Lower leg skin (tissue), 4 donors: ENCODE measurements at regions not wholly inside any gene's neighbourhood (a gene's known extent, or its start where the extent isn't known, plus 50 kb on each side); places are given as distances from the start of the nearest gene placed in this dataset.
"Not testable (repeated sequence)": the region's sequence is repeated elsewhere in the genome, so short reads cannot be mapped to it uniquely, and the experiment has no call there.

Experiments used
- DNase-seq, 2 donors: peaks; one replicate each; pipeline ENCODE4 v3.0.0-alpha.2; 2019; ENCODE audit warnings: low spot score in 2 of 2
- H3K4me3 ChIP-seq: fragments of 200-600 bp; sonication (generic); 2 replicates; pipeline ENCODE4 v1.5.1; 2017; ENCODE audit warnings: mild to moderate bottlenecking, low read depth; ENCODE audit not compliant: poor library complexity, severe bottlenecking
- POLR2A ChIP-seq, 2 donors: fragments of 450-650 bp; IDR thresholded peaks; one replicate each; pipeline ENCODE4 v1.6.1; 2016 to 2017; ENCODE audit warnings: antibody characterized with exemption in 2 of 2, mild to moderate bottlenecking in 1 of 2, moderate library complexity in 1 of 2
- WGBS, 2 donors: methylation state at CpG; one replicate each; pipeline ENCODE4 v1.1.5; 2018; 5-methylcytosine and 5-hydroxymethylcytosine counted together
- intact Hi-C: fragments of 100-400 bp; cut with DNase I; formaldehyde crosslinking; loops from one replicate; pipeline ENCODE4 v1.15.0; 2023; ENCODE audit warnings: low total_unique reads
- TF ChIP-seq, protein P1 (sequence below), 3 donors: fragments of 450-650 bp; IDR thresholded peaks; one replicate each; pipeline ENCODE4 v1.5.1; 2016; ENCODE audit warnings: antibody characterized with exemption in 3 of 3, mild to moderate bottlenecking in 3 of 3, moderate library complexity in 2 of 3

DNA sequence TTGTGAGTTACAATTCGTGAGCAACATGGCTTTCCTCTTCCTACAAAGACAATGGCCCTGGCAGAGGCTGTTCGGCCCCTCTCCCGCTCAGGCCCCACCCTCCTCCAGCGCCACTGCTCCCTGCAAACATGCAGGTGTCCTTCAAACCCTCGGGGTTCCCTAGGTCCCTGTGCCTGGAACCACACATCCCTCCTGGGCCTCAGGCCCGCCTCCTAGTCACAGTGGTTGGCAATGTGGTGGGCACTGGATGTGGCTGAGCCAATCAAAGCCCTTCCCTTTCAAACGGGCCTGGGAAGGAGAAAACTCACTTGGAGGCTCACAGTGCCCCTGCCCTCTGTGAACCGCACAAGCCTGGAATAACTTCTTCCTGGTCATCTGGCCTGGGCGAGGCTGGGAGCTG, 147.2 kb downstream of the TFAP2C start:
- H3K4me3 ChIP-seq = no peak overlapping the region
- no peak for DNase-seq
- intact Hi-C loops = no loop called here
- TF ChIP-seq POLR2A (IDR thresholded peaks at IDR 0.05) = no peak
- TF ChIP-seq, protein P1, sequence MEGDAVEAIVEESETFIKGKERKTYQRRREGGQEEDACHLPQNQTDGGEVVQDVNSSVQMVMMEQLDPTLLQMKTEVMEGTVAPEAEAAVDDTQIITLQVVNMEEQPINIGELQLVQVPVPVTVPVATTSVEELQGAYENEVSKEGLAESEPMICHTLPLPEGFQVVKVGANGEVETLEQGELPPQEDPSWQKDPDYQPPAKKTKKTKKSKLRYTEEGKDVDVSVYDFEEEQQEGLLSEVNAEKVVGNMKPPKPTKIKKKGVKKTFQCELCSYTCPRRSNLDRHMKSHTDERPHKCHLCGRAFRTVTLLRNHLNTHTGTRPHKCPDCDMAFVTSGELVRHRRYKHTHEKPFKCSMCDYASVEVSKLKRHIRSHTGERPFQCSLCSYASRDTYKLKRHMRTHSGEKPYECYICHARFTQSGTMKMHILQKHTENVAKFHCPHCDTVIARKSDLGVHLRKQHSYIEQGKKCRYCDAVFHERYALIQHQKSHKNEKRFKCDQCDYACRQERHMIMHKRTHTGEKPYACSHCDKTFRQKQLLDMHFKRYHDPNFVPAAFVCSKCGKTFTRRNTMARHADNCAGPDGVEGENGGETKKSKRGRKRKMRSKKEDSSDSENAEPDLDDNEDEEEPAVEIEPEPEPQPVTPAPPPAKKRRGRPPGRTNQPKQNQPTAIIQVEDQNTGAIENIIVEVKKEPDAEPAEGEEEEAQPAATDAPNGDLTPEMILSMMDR (IDR thresholded peaks at IDR 0.05) = no peak
- WGBS, 2 donors = 72 to 78% methylated on average over 9 of the region's 9 CpGs

DNA sequence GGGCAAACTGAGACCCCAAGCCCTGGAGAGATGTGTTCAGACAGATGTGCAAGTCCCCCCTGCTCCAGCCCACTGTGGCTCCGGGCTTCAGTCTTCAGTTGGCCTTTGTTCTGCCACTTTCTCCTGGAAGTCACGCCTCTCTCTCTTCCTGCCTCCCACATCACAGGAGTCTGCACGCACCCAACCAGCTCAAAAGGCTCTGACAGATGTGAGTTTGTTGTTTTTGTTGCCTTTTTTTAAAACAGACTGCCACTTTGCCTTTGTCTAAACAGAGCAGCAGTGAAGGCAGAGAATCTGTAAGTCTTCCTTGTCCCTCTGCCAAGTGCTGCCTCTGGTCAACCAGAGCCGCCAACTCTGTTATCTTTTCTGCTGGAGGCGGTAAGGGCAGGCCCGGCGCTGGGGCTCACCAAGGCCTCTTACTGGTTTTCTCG, 149.7 kb downstream of the TFAP2C start:
- DNase-seq = no peak
- H3K4me3 ChIP-seq = no peak overlapping the region
- WGBS, 2 donors = 35 to 38% methylated on average over 8 of the region's 8 CpGs
- intact Hi-C loops = no loop called here
- TF ChIP-seq, protein P1 (IDR thresholded peaks at IDR 0.05) = no peak
- no peak for TF ChIP-seq POLR2A (IDR thresholded peaks at IDR 0.05)

DNA sequence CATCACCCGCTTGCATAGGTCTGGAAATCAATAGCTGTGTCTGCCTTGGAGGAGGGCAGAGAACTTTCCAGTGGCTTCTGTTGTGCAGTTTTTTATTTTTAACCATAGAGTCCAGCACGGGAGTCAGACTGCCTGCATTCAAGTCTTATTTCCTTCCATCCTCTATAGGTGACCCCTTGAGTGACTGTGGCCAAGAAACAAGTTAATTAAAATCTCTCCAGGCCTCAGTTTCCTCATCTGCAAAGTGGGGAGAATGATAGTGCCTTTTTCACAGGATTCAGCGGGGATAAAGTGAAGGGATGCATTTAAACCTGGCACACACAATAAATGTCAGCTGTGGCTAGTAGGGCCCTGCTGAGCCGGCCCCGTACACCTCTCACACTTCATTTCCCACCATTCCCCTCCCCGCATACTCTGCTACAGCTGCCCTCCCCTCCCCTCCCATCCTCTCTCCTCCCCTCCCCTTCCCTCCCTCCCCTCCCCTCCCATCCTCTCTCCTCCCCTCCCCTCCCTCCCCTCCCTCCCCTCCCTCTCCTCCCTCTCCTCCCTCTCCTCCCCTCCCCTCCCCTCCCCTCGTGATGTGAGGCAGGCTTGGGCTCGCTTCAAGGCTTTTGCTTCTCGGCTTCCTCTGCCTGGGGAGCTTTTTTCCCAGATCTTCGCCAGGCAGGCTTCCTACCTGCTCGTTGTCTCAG, 150.5 kb downstream of the TFAP2C start:
- WGBS, 2 donors = 55 to 60% methylated on average over 11 of the region's 11 CpGs
- no peak overlapping the region for H3K4me3 ChIP-seq
- no peak for DNase-seq
- no peak for TF ChIP-seq POLR2A (IDR thresholded peaks at IDR 0.05)
- TF ChIP-seq, protein P1 (IDR thresholded peaks at IDR 0.05) = no peak
- intact Hi-C loops = no loop called here

DNA sequence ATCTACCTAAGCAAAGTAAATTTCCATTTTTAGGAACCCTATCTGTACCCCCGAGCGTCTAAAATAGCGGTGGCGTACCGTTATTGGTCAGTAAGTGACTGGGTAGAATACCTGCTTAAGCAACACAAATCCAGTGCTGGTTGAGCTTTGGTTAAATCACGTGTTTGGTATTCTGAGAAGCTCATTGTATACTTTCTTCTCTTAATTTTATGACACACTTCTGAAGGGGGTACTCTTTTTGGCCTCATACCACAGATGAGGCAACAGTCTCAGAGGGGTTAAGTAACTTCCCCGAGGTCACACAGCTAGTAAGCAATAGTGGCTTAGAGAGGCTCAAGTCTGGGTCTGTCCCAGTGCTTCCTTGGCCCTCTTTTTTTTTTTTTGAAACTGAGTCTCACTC, 151.2 kb downstream of the TFAP2C start:
- WGBS, 2 donors = 51% methylated on average over 7 of the region's 7 CpGs
- H3K4me3 ChIP-seq = no peak overlapping the region
- TF ChIP-seq, protein P1 (IDR thresholded peaks at IDR 0.05) = no peak
- TF ChIP-seq POLR2A (IDR thresholded peaks at IDR 0.05) = no peak
- intact Hi-C loops = no loop called here
- DNase-seq = no peak

DNA sequence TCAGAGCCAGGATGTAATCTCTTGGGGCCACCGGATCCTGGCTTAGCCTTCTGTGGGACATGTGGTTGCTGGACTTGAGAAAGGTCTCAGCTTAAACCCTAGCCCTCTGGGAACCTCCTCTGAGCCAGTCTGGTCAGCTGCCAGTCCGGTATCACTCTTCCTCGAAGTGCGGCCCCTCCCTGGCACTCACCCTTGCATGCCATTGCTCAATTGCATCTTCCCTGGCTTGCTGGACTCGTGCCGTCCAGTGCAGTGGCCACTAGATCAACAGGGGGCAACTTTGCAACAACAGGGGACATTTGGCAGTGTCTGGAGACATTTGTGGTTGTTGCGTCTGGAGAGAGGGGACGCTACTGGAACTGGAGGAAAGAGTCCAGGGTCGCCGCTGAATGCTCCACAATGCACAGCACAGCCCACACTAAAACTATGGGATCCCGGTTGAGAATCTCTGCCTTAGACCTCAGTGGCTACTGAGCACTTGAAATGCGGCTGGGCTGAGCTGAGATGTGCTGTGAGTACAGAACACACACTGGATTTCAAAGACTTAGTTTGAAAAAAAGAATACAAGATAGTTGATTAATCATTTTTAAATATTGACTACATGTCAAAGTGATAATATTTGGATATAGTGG, 152.1 kb downstream of the TFAP2C start:
- intact Hi-C loops = no loop called here
- TF ChIP-seq, protein P1 (IDR thresholded peaks at IDR 0.05) = no peak
- no peak for TF ChIP-seq POLR2A (IDR thresholded peaks at IDR 0.05)
- 48 to 56% methylated on average over 12 of the region's 12 CpGs for whole genome bisulfite sequencing, 2 donors
- H3K4me3 ChIP-seq = no peak overlapping the region
- peak in 1 of 2 donors; percentile 91 for DNase-seq

DNA sequence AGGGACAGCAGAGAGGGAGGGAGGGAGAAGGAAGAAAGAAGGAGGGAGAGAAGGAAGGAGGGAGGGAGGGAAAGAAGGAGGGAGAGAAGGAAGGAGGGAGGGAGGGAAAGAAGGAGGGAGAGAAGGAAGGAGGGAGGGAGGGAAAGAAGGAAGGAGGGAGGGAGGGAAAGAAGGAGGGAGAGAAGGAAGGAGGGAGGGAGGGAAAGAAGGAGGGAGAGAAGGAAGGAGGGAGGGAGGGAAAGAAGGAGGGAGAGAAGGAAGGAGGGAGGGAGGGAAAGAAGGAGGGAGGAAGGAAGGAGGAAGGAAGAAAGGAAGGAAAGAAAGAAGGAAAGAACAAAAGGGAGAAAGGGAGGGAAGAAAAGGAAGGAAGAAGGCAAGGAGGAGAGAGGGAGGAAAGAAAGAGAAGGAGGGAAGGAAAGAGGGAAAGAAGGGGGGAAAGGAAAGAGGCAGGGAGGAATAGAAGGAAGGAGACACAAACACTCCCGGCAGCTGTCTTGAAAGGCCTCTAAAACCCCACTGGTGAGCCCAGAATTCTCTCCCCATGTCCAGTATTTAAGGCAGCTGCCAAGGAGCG, 153.0 kb downstream of the TFAP2C start:
- H3K4me3 ChIP-seq, DNase-seq, intact Hi-C loops: not testable (repeated sequence)
- WGBS, 2 donors = 61 to 80% methylated on average over 2 of the region's 2 CpGs

DNA sequence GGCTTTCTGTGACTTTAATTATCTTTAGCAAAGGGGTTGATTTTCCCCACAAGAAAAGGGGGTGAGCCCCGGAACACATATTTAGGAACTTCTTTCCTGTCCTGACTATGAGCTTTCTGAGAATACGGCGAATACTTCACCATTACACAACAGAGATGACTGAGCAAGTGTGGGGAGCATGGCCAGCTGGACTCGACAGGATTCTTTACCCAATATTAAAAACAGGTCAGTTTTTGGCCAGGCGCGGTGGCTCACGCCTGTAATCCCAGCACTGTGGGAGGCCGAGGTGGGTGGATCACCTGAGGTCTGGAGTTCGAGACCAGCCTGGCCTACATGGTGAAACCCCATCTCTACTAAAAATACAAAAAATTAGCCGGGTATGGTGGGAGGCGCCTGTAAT, 153.7 kb downstream of the TFAP2C start:
- DNase-seq, H3K4me3 ChIP-seq, intact Hi-C loops: not testable (repeated sequence)
- WGBS, 2 donors = 83 to 90% methylated on average over 11 of the region's 11 CpGs
